BLaER1 treated with 17β-estradiol and CSF1 and Interleukin-3, amounts not matched to agents 10 nM and 100 nM (cell line): ENCODE measurements at regions not wholly inside any gene's neighbourhood (a gene's known extent, or its start where the extent isn't known, plus 50 kb on each side); places are given as distances from the start of the nearest gene placed in this dataset.

Experiments
- H3K27ac ChIP-seq, 11 experiments: shearing (Covaris generic); formaldehyde crosslinking; 2 replicates each; pipeline ENCODE4 v1.8.1; 2022
- H3K27me3 ChIP-seq, 11 experiments: shearing (Covaris generic); formaldehyde crosslinking; 2 replicates each; pipeline ENCODE4 v1.8.1; 2022
- H3K36me3 ChIP-seq, 11 experiments: shearing (Covaris generic); formaldehyde crosslinking; 2 replicates each; pipeline ENCODE4 v1.8.1; 2022
- H3K4me1 ChIP-seq, 10 experiments: shearing (Covaris generic); formaldehyde crosslinking; 2 replicates each; pipeline ENCODE4 v1.8.1; 2022
- H3K4me2 ChIP-seq, 11 experiments: shearing (Covaris generic); formaldehyde crosslinking; 2 replicates each; pipeline ENCODE4 v1.8.1; 2022
- H3K4me3 ChIP-seq, 10 experiments: shearing (Covaris generic); formaldehyde crosslinking; 2 replicates each; pipeline ENCODE4 v1.8.1; 2022
- H3K9ac ChIP-seq, 11 experiments: shearing (Covaris generic); formaldehyde crosslinking; 2 replicates each; pipeline ENCODE4 v1.8.1; 2022
- H3K9me3 ChIP-seq, 11 experiments: shearing (Covaris generic); formaldehyde crosslinking; replicated peaks in 1 of 11; 2 replicates each; pipeline ENCODE4 v1.8.1; 2022
- H4K20me1 ChIP-seq, 11 experiments: shearing (Covaris generic); formaldehyde crosslinking; 2 replicates each; pipeline ENCODE4 v1.8.1; 2022
- Cebpa-rat ChIP-seq, 11 experiments: shearing (Covaris generic); IDR thresholded peaks; 2 replicates each; pipeline ENCODE4 v1.8.1; 2022

- H3K4me3 ChIP-seq = no peak overlapping the region
- no peaks in the 10 kb centered on the region for H3K36me3 ChIP-seq
- H3K9me3 ChIP-seq = no peaks in the 10 kb centered on the region; a peak in 2 of 22 replicates
- TF ChIP-seq Cebpa-rat (IDR thresholded peaks at IDR 0.05) = no peak
- no peak overlapping the region for H3K27ac ChIP-seq
- no peak overlapping the region for H3K9ac ChIP-seq
- peaks cover 0 to 13% (median 0%) of the 10 kb centered on the region in 10 experiments; a peak in 8 of 20 replicates for H3K4me1 ChIP-seq
- H3K27me3 ChIP-seq = no peaks in the 10 kb centered on the region
- peak overlapping the region in 4 of 11 experiments; percentile 29 to 35 (median 32); a peak in 8 of 22 replicates for H3K4me2 ChIP-seq
- H4K20me1 ChIP-seq = no peaks in the 10 kb centered on the region
Measured at GRCh38 chr11:120054016-120054752, 83.7 kb downstream of the TRIM29 start.

- Histone ChIP-seq H4K20me1 (no peaks in the 10 kb centered on the region), H3K36me3 (no peaks in the 10 kb centered on the region), H3K27ac (no peak overlapping the region), H3K27me3 (no peaks in the 10 kb centered on the region), H3K9me3 (peaks cover 9 to 13% (median 10%) of the 10 kb centered on the region in 11 experiments), H3K4me3 (no peak overlapping the region), H3K9ac (no peak overlapping the region), H3K4me1 (peaks cover 0 to 13% (median 0%) of the 10 kb centered on the region in 10 experiments; a peak in 8 of 20 replicates), H3K4me2 (no peak overlapping the region)
- no peak for TF ChIP-seq Cebpa-rat (IDR thresholded peaks at IDR 0.05)
Measured at GRCh38 chr11:120052196-120052775, 85.6 kb downstream of the TRIM29 start.

GRCh38 chr11:120044011-120044675 is 93.8 kb downstream of the TRIM29 start:
- Histone ChIP-seq H3K4me3 (no peak overlapping the region), H3K27me3 (no peaks in the 10 kb centered on the region), H4K20me1 (no peaks in the 10 kb centered on the region), H3K27ac (no peak overlapping the region), H3K9me3 (peaks cover 13 to 26% (median 18%) of the 10 kb centered on the region in 11 experiments), H3K4me2 (no peak overlapping the region), H3K9ac (no peak overlapping the region), H3K36me3 (no peaks in the 10 kb centered on the region), H3K4me1 (no peaks in the 10 kb centered on the region)
- TF ChIP-seq Cebpa-rat (IDR thresholded peaks at IDR 0.05) = no peak

GRCh38 chr11:120043328-120043945 is 94.5 kb downstream of the TRIM29 start:
- no peaks in the 10 kb centered on the region for H3K4me1 ChIP-seq
- no peaks in the 10 kb centered on the region; a peak in 1 of 22 replicates for H4K20me1 ChIP-seq
- H3K9ac ChIP-seq = no peak overlapping the region
- no peak for TF ChIP-seq Cebpa-rat (IDR thresholded peaks at IDR 0.05)
- H3K36me3 ChIP-seq = no peaks in the 10 kb centered on the region
- H3K4me2 ChIP-seq = no peak overlapping the region
- H3K4me3 ChIP-seq = no peak overlapping the region
- no peaks in the 10 kb centered on the region for H3K27me3 ChIP-seq
- H3K27ac ChIP-seq = no peak overlapping the region
- peaks cover 13 to 24% (median 18%) of the 10 kb centered on the region in 11 experiments for H3K9me3 ChIP-seq

- Histone ChIP-seq H3K4me1 (no peaks in the 10 kb centered on the region), H3K4me3 (no peak overlapping the region), H3K9ac (no peak overlapping the region), H3K9me3 (peaks cover 0 to 11% (median 5%) of the 10 kb centered on the region in 11 experiments; a peak in 10 of 22 replicates), H4K20me1 (no peaks in the 10 kb centered on the region; a peak in 1 of 22 replicates), H3K36me3 (no peaks in the 10 kb centered on the region), H3K4me2 (no peak overlapping the region), H3K27ac (no peak overlapping the region), H3K27me3 (no peaks in the 10 kb centered on the region)
- TF ChIP-seq Cebpa-rat (IDR thresholded peaks at IDR 0.05) = no peak
Measured at GRCh38 chr11:120041625-120042024, 96.3 kb downstream of the TRIM29 start.

- Histone ChIP-seq H4K20me1 (no peaks in the 10 kb centered on the region; a peak in 1 of 22 replicates), H3K27me3 (no peaks in the 10 kb centered on the region), H3K36me3 (no peaks in the 10 kb centered on the region), H3K9me3 (peaks cover 0 to 10% (median 5%) of the 10 kb centered on the region in 11 experiments; a peak in 3 of 22 replicates), H3K4me3 (no peak overlapping the region), H3K4me1 (no peaks in the 10 kb centered on the region), H3K27ac (no peak overlapping the region), H3K4me2 (no peak overlapping the region), H3K9ac (no peak overlapping the region)
- TF ChIP-seq Cebpa-rat (IDR thresholded peaks at IDR 0.05) = no peak
Measured at GRCh38 chr11:120040151-120040840, 97.6 kb downstream of the TRIM29 start.

- TF ChIP-seq Cebpa-rat (IDR thresholded peaks at IDR 0.05) = no peak
- H3K4me3 ChIP-seq = no peak overlapping the region
- H3K9ac ChIP-seq = no peak overlapping the region
- no peak overlapping the region for H3K4me2 ChIP-seq
- H3K4me1 ChIP-seq = no peaks in the 10 kb centered on the region
- H4K20me1 ChIP-seq = no peaks in the 10 kb centered on the region; a peak in 1 of 22 replicates
- H3K27ac ChIP-seq = no peak overlapping the region
- H3K9me3 ChIP-seq = peaks cover 0 to 10% (median 5%) of the 10 kb centered on the region in 11 experiments; a peak in 3 of 22 replicates
- no peaks in the 10 kb centered on the region for H3K36me3 ChIP-seq
- no peaks in the 10 kb centered on the region for H3K27me3 ChIP-seq
Measured at GRCh38 chr11:120039039-120039438, 98.9 kb downstream of the TRIM29 start.

- Histone ChIP-seq H3K27me3 (no peaks in the 10 kb centered on the region), H3K4me1 (no peaks in the 10 kb centered on the region), H3K4me2 (no peak overlapping the region), H4K20me1 (no peaks in the 10 kb centered on the region; a peak in 1 of 22 replicates), H3K36me3 (no peaks in the 10 kb centered on the region), H3K9me3 (peaks cover 0 to 10% (median 5%) of the 10 kb centered on the region in 11 experiments; a peak in 3 of 22 replicates), H3K9ac (no peak overlapping the region), H3K27ac (no peak overlapping the region), H3K4me3 (no peak overlapping the region)
- TF ChIP-seq Cebpa-rat (IDR thresholded peaks at IDR 0.05) = no peak
Measured at GRCh38 chr11:120037111-120037510, 100.8 kb downstream of the TRIM29 start.
